ENCODE measurements at regions not wholly inside any gene's neighbourhood (a gene's known extent, or its start where the extent isn't known, plus 50 kb on each side); places are given as distances from the start of the nearest gene placed in this dataset.

DNA sequence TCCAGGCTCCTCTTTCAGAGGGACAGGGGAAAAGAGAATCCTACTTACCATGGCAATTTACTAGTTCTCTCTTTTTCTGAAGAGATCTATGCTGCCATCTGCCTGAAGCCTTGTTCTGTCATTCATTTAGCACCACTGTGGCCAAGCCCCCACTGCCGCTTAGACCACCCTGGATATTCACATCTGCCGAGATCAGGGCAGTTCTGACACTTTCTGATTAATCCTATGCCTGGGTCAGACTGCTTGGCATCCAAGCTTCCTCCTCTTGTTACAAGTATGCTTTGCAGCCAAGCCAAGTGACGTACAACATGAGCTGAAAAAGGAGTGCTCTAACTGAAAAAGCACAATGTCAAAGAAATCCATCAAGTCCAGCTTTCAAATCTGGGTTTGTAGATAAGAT lies 332.6 kb downstream of the SUCLG1 start:
- TF ChIP-seq YY1 (IDR thresholded peaks at IDR 0.05; ENCODE audit: low read depth) = no peak
- no peak for TF ChIP-seq ZBTB7A (IDR thresholded peaks at IDR 0.05; ENCODE audit: low read depth)
- TF ChIP-seq, protein P1, sequence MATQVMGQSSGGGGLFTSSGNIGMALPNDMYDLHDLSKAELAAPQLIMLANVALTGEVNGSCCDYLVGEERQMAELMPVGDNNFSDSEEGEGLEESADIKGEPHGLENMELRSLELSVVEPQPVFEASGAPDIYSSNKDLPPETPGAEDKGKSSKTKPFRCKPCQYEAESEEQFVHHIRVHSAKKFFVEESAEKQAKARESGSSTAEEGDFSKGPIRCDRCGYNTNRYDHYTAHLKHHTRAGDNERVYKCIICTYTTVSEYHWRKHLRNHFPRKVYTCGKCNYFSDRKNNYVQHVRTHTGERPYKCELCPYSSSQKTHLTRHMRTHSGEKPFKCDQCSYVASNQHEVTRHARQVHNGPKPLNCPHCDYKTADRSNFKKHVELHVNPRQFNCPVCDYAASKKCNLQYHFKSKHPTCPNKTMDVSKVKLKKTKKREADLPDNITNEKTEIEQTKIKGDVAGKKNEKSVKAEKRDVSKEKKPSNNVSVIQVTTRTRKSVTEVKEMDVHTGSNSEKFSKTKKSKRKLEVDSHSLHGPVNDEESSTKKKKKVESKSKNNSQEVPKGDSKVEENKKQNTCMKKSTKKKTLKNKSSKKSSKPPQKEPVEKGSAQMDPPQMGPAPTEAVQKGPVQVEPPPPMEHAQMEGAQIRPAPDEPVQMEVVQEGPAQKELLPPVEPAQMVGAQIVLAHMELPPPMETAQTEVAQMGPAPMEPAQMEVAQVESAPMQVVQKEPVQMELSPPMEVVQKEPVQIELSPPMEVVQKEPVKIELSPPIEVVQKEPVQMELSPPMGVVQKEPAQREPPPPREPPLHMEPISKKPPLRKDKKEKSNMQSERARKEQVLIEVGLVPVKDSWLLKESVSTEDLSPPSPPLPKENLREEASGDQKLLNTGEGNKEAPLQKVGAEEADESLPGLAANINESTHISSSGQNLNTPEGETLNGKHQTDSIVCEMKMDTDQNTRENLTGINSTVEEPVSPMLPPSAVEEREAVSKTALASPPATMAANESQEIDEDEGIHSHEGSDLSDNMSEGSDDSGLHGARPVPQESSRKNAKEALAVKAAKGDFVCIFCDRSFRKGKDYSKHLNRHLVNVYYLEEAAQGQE (IDR thresholded peaks at IDR 0.05; ENCODE audit: low read depth) = no peak
- TF ChIP-seq EP300 (IDR thresholded peaks at IDR 0.05; ENCODE audit: borderline replicate concordance) = no peak
- no peak for TF ChIP-seq FOXM1 (IDR thresholded peaks at IDR 0.05; ENCODE audit: borderline replicate concordance, low read depth)
- no peak for TF ChIP-seq CREB1 (IDR thresholded peaks at IDR 0.05; ENCODE audit: low read depth)
- TF ChIP-seq, protein P2, sequence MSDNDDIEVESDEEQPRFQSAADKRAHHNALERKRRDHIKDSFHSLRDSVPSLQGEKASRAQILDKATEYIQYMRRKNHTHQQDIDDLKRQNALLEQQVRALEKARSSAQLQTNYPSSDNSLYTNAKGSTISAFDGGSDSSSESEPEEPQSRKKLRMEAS (IDR thresholded peaks at IDR 0.05) = no peak
- no peak for TF ChIP-seq TAF1 (IDR thresholded peaks at IDR 0.05; ENCODE audit: low read depth)
- no peak for TF ChIP-seq NFIC (IDR thresholded peaks at IDR 0.05)
- TF ChIP-seq, protein P3, sequence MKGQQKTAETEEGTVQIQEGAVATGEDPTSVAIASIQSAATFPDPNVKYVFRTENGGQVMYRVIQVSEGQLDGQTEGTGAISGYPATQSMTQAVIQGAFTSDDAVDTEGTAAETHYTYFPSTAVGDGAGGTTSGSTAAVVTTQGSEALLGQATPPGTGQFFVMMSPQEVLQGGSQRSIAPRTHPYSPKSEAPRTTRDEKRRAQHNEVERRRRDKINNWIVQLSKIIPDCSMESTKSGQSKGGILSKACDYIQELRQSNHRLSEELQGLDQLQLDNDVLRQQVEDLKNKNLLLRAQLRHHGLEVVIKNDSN (IDR thresholded peaks at IDR 0.05) = no peak
- no peak for TF ChIP-seq TCF12 (IDR thresholded peaks at IDR 0.05; ENCODE audit: low read depth)
- no peak for TF ChIP-seq RAD21 (IDR thresholded peaks at IDR 0.05; ENCODE audit: low read depth)
- TF ChIP-seq CEBPB (IDR thresholded peaks at IDR 0.05) = no peak
- TF ChIP-seq EGR1 (IDR thresholded peaks at IDR 0.05) = no peak
- TF ChIP-seq TEAD4 (IDR thresholded peaks at IDR 0.05) = no peak

DNA sequence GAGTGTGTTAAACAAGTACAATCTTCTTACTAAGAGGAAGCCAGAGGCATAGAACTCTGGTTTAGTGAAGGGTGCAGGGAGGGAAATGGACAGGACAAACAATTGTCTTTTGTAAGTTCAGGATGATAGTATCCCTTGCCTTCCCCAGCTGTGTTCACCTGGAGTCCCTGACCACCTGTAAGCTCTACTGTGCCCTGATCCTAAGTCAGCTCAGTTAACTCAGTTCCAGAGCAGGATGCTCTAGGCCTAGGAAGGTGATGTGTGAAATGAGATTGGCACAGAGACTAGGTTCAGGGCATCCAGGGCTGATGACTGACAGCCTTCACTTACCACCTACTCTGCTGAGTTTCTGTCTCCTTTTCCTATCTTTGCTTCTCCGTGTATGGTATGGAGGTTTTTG lies 333.0 kb downstream of the SUCLG1 start:
- TF ChIP-seq TCF12 (IDR thresholded peaks at IDR 0.05; ENCODE audit: low read depth) = no peak
- TF ChIP-seq YY1 (IDR thresholded peaks at IDR 0.05; ENCODE audit: low read depth) = no peak
- TF ChIP-seq RAD21 (IDR thresholded peaks at IDR 0.05; ENCODE audit: low read depth) = no peak
- no peak for TF ChIP-seq EGR1 (IDR thresholded peaks at IDR 0.05)
- no peak for TF ChIP-seq FOXM1 (IDR thresholded peaks at IDR 0.05; ENCODE audit: borderline replicate concordance, low read depth)
- TF ChIP-seq, protein P1 (IDR thresholded peaks at IDR 0.05; ENCODE audit: low read depth) = no peak
- TF ChIP-seq, protein P2 (IDR thresholded peaks at IDR 0.05) = no peak
- TF ChIP-seq TAF1 (IDR thresholded peaks at IDR 0.05; ENCODE audit: low read depth) = no peak
- TF ChIP-seq NFIC (IDR thresholded peaks at IDR 0.05) = no peak
- no peak for TF ChIP-seq EP300 (IDR thresholded peaks at IDR 0.05; ENCODE audit: borderline replicate concordance)
- TF ChIP-seq ZBTB7A (IDR thresholded peaks at IDR 0.05; ENCODE audit: low read depth) = no peak
- no peak for TF ChIP-seq CREB1 (IDR thresholded peaks at IDR 0.05; ENCODE audit: low read depth)
- no peak for TF ChIP-seq TEAD4 (IDR thresholded peaks at IDR 0.05)
- TF ChIP-seq, protein P3 (IDR thresholded peaks at IDR 0.05) = no peak

DNA sequence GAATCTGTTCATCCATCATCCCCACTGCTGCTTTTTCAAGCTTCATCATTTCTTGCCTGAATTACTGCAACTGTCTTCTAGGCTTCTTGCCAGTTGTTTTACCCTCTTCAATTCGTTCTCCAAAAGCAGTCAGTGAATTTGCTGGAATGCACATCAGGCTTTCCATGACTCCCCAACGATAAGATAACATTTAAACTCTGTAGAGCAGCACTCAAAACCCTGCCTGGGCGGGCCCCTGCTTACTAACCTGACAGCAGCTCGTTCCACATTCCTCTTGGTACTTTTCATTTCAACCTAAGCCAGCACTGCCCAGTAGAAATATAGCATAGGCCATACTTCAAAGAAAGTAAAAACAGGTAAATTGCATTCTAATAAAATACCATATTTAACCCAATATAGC lies 342.9 kb downstream of the SUCLG1 start:
- TF ChIP-seq CREB1 (IDR thresholded peaks at IDR 0.05; ENCODE audit: low read depth) (no peak), EP300 (IDR thresholded peaks at IDR 0.05; ENCODE audit: borderline replicate concordance) (no peak), RAD21 (IDR thresholded peaks at IDR 0.05; ENCODE audit: low read depth) (no peak), NFIC (IDR thresholded peaks at IDR 0.05) (no peak), YY1 (IDR thresholded peaks at IDR 0.05; ENCODE audit: low read depth) (no peak)
- TF ChIP-seq, protein P3 (IDR thresholded peaks at IDR 0.05) = no peak

DNA sequence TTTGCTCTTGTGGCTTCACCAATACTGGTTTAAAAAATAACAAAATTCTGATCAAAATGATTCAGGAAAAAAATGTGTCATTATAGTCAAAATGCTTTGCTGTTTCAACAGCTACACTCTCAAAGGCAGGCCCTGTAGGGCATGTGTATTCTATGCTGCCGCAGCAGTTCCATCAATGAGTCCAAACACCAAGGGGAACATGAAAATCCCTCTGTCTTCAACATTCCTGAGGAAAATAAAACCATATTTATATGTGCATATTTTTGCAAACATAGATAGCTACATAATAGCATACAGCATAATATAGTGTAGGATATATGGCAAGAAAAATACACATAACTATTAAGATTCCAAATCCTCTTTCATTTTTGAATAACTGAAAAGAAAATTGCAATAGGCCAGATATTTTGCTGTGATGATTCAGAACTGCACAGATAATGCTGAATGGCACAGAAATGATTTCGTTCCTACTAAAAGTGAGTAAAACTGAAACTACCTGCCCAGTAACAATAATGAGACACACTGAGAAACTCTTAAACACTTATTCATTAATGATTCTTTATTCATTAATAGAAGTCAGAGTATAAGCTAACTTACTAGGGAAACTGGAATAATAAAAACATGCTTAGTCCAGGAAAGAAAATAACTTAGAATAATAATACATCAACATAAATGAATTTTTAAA lies 343.8 kb downstream of the SUCLG1 start:
- TF ChIP-seq ZBTB7A (IDR thresholded peaks at IDR 0.05; ENCODE audit: low read depth) = no peak
- no peak for TF ChIP-seq TEAD4 (IDR thresholded peaks at IDR 0.05)
- TF ChIP-seq, protein P1 (IDR thresholded peaks at IDR 0.05; ENCODE audit: low read depth) = no peak
- TF ChIP-seq EGR1 (IDR thresholded peaks at IDR 0.05) = no peak
- TF ChIP-seq FOXM1 (IDR thresholded peaks at IDR 0.05; ENCODE audit: borderline replicate concordance, low read depth) = no peak
- TF ChIP-seq TCF12 (IDR thresholded peaks at IDR 0.05; ENCODE audit: low read depth) = no peak
- no peak for TF ChIP-seq NFIC (IDR thresholded peaks at IDR 0.05)
- TF ChIP-seq YY1 (IDR thresholded peaks at IDR 0.05; ENCODE audit: low read depth) = no peak
